GM12878 (cell line): ENCODE measurements at regions not wholly inside any gene's neighbourhood (a gene's known extent, or its start where the extent isn't known, plus 50 kb on each side); places are given as distances from the start of the nearest gene placed in this dataset.

Experiments used
- ATAC-seq: fragments of 200-7000 bp; cut with Tn5 transposase; 3 replicates; pipeline ENCODE4 v1.9.1; 2020; ENCODE audit warnings: mild to moderate bottlenecking, moderate library complexity
- BruUV-seq: library from RNA; stranded (reverse); fragments of 400-500 nt; replicated peaks from 2 replicates; lab custom pipeline; 2021; lab: Mats Ljungman, UMichigan
- CTCF ChIA-PET: fragments of 300-600 bp; sonication (Branson Sonifier 250); formaldehyde crosslinking; extraction: SDS; loops from one replicate; lab custom pipeline; 2021; ENCODE audit warnings: inconsistent platforms; lab: Yijun Ruan, JAX
- POLR2A ChIA-PET: fragments of 350-600 bp; formaldehyde crosslinking; extraction: SDS; loops from one replicate; lab custom pipeline; 2021; ENCODE audit warnings: inconsistent platforms; lab: Charles Lee
- RAD21 ChIA-PET: fragments of 300-600 bp; sonication (Branson Sonifier 250); formaldehyde crosslinking; loops from one replicate; lab custom pipeline; 2023; ENCODE audit warnings: antibody characterized with exemption; ENCODE audit not compliant: unreplicated experiment; lab: Charles Lee
- SMC1A ChIA-PET: fragments of 300-600 bp; sonication (Branson Sonifier 250); formaldehyde crosslinking; loops from one replicate; lab custom pipeline; 2023; ENCODE audit not compliant: unreplicated experiment, uncharacterized antibody; lab: Charles Lee
- DNase-seq: peaks from one replicate; pipeline ENCODE4 v3.0.0-alpha.2; 2011; ENCODE audit warnings: low read depth, low spot score
- FAIRE-seq: peaks from 3 replicates; lab custom pipeline; 2011; peaks lifted over from hg19 to GRCh38; lab: Jason Lieb, UNC
- H2AFZ ChIP-seq: 2 replicates; pipeline ENCODE4 v1.6.0; 2011; ENCODE audit warnings: low read depth, low read length, control low read depth; ENCODE audit not compliant: control insufficient read depth
- H3K27ac ChIP-seq: 2 replicates; pipeline ENCODE4 v1.5.1; 2011; ENCODE audit warnings: control low read depth; ENCODE audit not compliant: control insufficient read depth, insufficient read depth
- H3K27me3 ChIP-seq, 2 experiments: replicated peaks in 1 of 2; 2 replicates each; pipeline versions ENCODE4 v1.6.0 to v1.6.1; 2011; ENCODE audit warnings: low read length in 1 of 2; ENCODE audit not compliant: control insufficient read depth in 2 of 2, insufficient read depth in 2 of 2
- H3K36me3 ChIP-seq, 2 experiments: 2 replicates each; pipeline ENCODE4 v1.5.1; 2011; ENCODE audit warnings: low read length in 1 of 2; ENCODE audit not compliant: control insufficient read depth in 2 of 2, insufficient read depth in 2 of 2
- H3K4me1 ChIP-seq: 2 replicates; pipeline ENCODE4 v1.6.1; 2011; ENCODE audit warnings: mild to moderate bottlenecking, low read length, moderate library complexity, mixed read lengths; ENCODE audit not compliant: control insufficient read depth, insufficient read depth
- H3K4me2 ChIP-seq: 2 replicates; pipeline ENCODE4 v1.6.0; 2011; ENCODE audit warnings: control low read depth; ENCODE audit not compliant: control insufficient read depth, insufficient read depth
- H3K4me3 ChIP-seq: fragments of 200-600 bp; sonication (generic); 2 replicates; pipeline ENCODE4 v1.5.1; 2016
- H3K79me2 ChIP-seq: 2 replicates; pipeline ENCODE4 v1.6.0; 2011; ENCODE audit warnings: low read length; ENCODE audit not compliant: control insufficient read depth, insufficient read depth
- H3K9ac ChIP-seq: 2 replicates; pipeline ENCODE4 v1.8.0; 2011; ENCODE audit warnings: low read length, control low read depth, mixed read lengths; ENCODE audit not compliant: control insufficient read depth, insufficient read depth
- H3K9me3 ChIP-seq: replicated peaks from 3 replicates; pipeline ENCODE4 v1.5.1; 2011; ENCODE audit warnings: mild to moderate bottlenecking, low read length; ENCODE audit not compliant: control insufficient read depth, insufficient read depth
- H4K20me1 ChIP-seq: 2 replicates; pipeline ENCODE4 v1.6.0; 2011; ENCODE audit not compliant: control insufficient read depth, insufficient read depth
- CHD1 ChIP-seq: IDR thresholded peaks from 2 replicates; pipeline ENCODE4 v1.6.1; 2012; ENCODE audit warnings: low read depth, low read length, improper control_type of control experiment
- E4F1 ChIP-seq: fragments of 450-650 bp; IDR thresholded peaks from 2 replicates; pipeline ENCODE4 v1.6.1; 2018; ENCODE audit warnings: borderline replicate concordance, mild to moderate bottlenecking; ENCODE audit not compliant: partially characterized antibody
- JUND ChIP-seq: IDR thresholded peaks from 2 replicates; pipeline ENCODE4 v1.6.1; 2012; ENCODE audit warnings: low read depth, mild to moderate bottlenecking, low read length, improper control_type of control experiment, moderate library complexity
- POLR2AphosphoS2 ChIP-seq: IDR thresholded peaks from 2 replicates; pipeline ENCODE4 v1.6.1; 2011; ENCODE audit warnings: low read depth, mild to moderate bottlenecking, low read length, improper control_type of control experiment, moderate library complexity
- RAD21 ChIP-seq: IDR thresholded peaks from 2 replicates; pipeline ENCODE4 v1.6.1; 2011; ENCODE audit warnings: mild to moderate bottlenecking, low read depth, low read length, moderate library complexity; ENCODE audit not compliant: insufficient read depth
- SMC3 ChIP-seq: IDR thresholded peaks from 2 replicates; pipeline ENCODE4 v1.6.1; 2011; ENCODE audit warnings: low read length, improper control_type of control experiment, borderline replicate concordance
- SRF ChIP-seq, 2 experiments: IDR thresholded peaks; 2 replicates each; pipeline ENCODE4 v1.6.1; 2011; ENCODE audit warnings: low read depth in 2 of 2, low read length in 2 of 2, mild to moderate bottlenecking in 1 of 2, moderate library complexity in 1 of 2
- ZNF274 ChIP-seq: IDR thresholded peaks from one replicate; pipeline ENCODE4 v1.8.0; 2011; ENCODE audit not compliant: insufficient read length, insufficient read depth
- ZNF384 ChIP-seq: IDR thresholded peaks from 2 replicates; pipeline ENCODE4 v1.6.1; 2012; ENCODE audit warnings: low read depth, mild to moderate bottlenecking, low read length, improper control_type of control experiment, borderline replicate concordance
- ZSCAN29 ChIP-seq: fragments of 450-650 bp; IDR thresholded peaks from 2 replicates; pipeline ENCODE4 v1.6.1; 2017; ENCODE audit warnings: mild to moderate bottlenecking, moderate library complexity
- WGBS: methylation state at CpG from one replicate; pipeline ENCODE4 v1.1.6; 2016; ENCODE audit warnings: low lambda C conversion rate; ENCODE audit not compliant: insufficient replicate concordance, insufficient coverage; ENCODE audit errors: missing lambda C conversion rate; 5-methylcytosine and 5-hydroxymethylcytosine counted together
- in situ Hi-C: fragments of 300-500 bp; cut with MboI; formaldehyde crosslinking; loops from 9 replicates; pipeline ENCODE4 v1.14.3; 2018; ENCODE audit warnings: mixed read lengths
- intact Hi-C: fragments of 100-400 bp; cut with micrococcal nuclease; formaldehyde crosslinking; loops from one replicate; pipeline ENCODE4 v1.14.2; 2022; ENCODE audit not compliant: unreplicated experiment
- TF ChIP-seq, protein P1 (sequence below): fragments of 150-350 bp; IDR thresholded peaks from 2 replicates; pipeline ENCODE4 v1.6.1; 2016; ENCODE audit warnings: low read depth, low read length
- TF ChIP-seq, protein P2 (sequence below): fragments of 450-650 bp; IDR thresholded peaks from 2 replicates; pipeline ENCODE4 v1.6.1; 2017; ENCODE audit warnings: mild to moderate bottlenecking, low read depth, inconsistent platforms; ENCODE audit not compliant: poor library complexity, severe bottlenecking
- TF ChIP-seq, protein P3 (sequence below): IDR thresholded peaks from 2 replicates; pipeline ENCODE4 v1.6.1; 2012; ENCODE audit warnings: low read length, inconsistent platforms

- 70% methylated on average over 8 of the region's 8 CpGs for WGBS
- ChIA-PET SMC1A (interaction anchor here (0.6 to 0.9 kb wide), 2 partner anchors 8 to 106 kb away, joined by 3 to 4 read pairs; no protein-coding TSS in a partner anchor), CTCF (no interaction called here), POLR2A (no interaction called here), RAD21 (no interaction called here)
- Histone ChIP-seq H3K36me3 (no peaks in the 10 kb centered on the region), H3K79me2 (no peaks in the 10 kb centered on the region), H3K9me3 (no peaks in the 10 kb centered on the region), H3K27ac (no peak overlapping the region), H3K27me3 (no peaks in the 10 kb centered on the region; a peak in 1 of 4 replicates), H3K9ac (no peak overlapping the region), H2AFZ (no peak overlapping the region), H3K4me2 (no peak overlapping the region), H3K4me1 (no peaks in the 10 kb centered on the region), H4K20me1 (no peaks in the 10 kb centered on the region), H3K4me3 (no peak overlapping the region)
- no peak for ATAC-seq
- intact Hi-C loops = no loop called here
- in situ Hi-C loops = no loop called here
- no peak for DNase-seq
- no TSS peak for BruUV-seq
- FAIRE-seq = no peak
- TF ChIP-seq, protein P1, sequence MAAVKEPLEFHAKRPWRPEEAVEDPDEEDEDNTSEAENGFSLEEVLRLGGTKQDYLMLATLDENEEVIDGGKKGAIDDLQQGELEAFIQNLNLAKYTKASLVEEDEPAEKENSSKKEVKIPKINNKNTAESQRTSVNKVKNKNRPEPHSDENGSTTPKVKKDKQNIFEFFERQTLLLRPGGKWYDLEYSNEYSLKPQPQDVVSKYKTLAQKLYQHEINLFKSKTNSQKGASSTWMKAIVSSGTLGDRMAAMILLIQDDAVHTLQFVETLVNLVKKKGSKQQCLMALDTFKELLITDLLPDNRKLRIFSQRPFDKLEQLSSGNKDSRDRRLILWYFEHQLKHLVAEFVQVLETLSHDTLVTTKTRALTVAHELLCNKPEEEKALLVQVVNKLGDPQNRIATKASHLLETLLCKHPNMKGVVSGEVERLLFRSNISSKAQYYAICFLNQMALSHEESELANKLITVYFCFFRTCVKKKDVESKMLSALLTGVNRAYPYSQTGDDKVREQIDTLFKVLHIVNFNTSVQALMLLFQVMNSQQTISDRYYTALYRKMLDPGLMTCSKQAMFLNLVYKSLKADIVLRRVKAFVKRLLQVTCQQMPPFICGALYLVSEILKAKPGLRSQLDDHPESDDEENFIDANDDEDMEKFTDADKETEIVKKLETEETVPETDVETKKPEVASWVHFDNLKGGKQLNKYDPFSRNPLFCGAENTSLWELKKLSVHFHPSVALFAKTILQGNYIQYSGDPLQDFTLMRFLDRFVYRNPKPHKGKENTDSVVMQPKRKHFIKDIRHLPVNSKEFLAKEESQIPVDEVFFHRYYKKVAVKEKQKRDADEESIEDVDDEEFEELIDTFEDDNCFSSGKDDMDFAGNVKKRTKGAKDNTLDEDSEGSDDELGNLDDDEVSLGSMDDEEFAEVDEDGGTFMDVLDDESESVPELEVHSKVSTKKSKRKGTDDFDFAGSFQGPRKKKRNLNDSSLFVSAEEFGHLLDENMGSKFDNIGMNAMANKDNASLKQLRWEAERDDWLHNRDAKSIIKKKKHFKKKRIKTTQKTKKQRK = no peak
- TF ChIP-seq E4F1 (no peak), SMC3 (no peak), RAD21 (no peak), POLR2AphosphoS2 (no peak), SRF (IDR thresholded peaks at IDR 0.05; ENCODE audit: low read depth in 2 of 2, low read length in 2 of 2) (no peak), ZNF384 (no peak), CHD1 (no peak), ZNF274 (no peak), JUND (no peak), ZSCAN29 (no peak)
- TF ChIP-seq, protein P2, sequence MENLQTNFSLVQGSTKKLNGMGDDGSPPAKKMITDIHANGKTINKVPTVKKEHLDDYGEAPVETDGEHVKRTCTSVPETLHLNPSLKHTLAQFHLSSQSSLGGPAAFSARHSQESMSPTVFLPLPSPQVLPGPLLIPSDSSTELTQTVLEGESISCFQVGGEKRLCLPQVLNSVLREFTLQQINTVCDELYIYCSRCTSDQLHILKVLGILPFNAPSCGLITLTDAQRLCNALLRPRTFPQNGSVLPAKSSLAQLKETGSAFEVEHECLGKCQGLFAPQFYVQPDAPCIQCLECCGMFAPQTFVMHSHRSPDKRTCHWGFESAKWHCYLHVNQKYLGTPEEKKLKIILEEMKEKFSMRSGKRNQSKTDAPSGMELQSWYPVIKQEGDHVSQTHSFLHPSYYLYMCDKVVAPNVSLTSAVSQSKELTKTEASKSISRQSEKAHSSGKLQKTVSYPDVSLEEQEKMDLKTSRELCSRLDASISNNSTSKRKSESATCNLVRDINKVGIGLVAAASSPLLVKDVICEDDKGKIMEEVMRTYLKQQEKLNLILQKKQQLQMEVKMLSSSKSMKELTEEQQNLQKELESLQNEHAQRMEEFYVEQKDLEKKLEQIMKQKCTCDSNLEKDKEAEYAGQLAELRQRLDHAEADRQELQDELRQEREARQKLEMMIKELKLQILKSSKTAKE = no peak
- TF ChIP-seq, protein P3, sequence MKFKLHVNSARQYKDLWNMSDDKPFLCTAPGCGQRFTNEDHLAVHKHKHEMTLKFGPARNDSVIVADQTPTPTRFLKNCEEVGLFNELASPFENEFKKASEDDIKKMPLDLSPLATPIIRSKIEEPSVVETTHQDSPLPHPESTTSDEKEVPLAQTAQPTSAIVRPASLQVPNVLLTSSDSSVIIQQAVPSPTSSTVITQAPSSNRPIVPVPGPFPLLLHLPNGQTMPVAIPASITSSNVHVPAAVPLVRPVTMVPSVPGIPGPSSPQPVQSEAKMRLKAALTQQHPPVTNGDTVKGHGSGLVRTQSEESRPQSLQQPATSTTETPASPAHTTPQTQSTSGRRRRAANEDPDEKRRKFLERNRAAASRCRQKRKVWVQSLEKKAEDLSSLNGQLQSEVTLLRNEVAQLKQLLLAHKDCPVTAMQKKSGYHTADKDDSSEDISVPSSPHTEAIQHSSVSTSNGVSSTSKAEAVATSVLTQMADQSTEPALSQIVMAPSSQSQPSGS = no peak
Measured at GRCh38 chr13:99737481-99738245, 233.9 kb downstream of the ZIC5 start.
